WI38 (cell line): ENCODE measurements at regions not wholly inside any gene's neighbourhood (a gene's known extent, or its start where the extent isn't known, plus 50 kb on each side); places are given as distances from the start of the nearest gene placed in this dataset.
"Not testable (repeated sequence)": the region's sequence is repeated elsewhere in the genome, so short reads cannot be mapped to it uniquely, and the experiment has no call there.

Experiments
- H3K4me3 ChIP-seq: 2 replicates; pipeline ENCODE4 v1.5.1; 2011; ENCODE audit warnings: low read depth, mild to moderate bottlenecking, control low read depth, low read length
- TF ChIP-seq, protein P1 (sequence below): IDR thresholded peaks from 2 replicates; pipeline ENCODE4 v1.5.1; 2012; ENCODE audit warnings: low read depth, mild to moderate bottlenecking, control low read depth, low read length

- TF ChIP-seq, protein P1, sequence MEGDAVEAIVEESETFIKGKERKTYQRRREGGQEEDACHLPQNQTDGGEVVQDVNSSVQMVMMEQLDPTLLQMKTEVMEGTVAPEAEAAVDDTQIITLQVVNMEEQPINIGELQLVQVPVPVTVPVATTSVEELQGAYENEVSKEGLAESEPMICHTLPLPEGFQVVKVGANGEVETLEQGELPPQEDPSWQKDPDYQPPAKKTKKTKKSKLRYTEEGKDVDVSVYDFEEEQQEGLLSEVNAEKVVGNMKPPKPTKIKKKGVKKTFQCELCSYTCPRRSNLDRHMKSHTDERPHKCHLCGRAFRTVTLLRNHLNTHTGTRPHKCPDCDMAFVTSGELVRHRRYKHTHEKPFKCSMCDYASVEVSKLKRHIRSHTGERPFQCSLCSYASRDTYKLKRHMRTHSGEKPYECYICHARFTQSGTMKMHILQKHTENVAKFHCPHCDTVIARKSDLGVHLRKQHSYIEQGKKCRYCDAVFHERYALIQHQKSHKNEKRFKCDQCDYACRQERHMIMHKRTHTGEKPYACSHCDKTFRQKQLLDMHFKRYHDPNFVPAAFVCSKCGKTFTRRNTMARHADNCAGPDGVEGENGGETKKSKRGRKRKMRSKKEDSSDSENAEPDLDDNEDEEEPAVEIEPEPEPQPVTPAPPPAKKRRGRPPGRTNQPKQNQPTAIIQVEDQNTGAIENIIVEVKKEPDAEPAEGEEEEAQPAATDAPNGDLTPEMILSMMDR: no peak
- H3K4me3 ChIP-seq: no peak overlapping the region
Observed at GRCh38 chr13:86591862-86592261, 792.6 kb upstream of the SLITRK6 start.

DNA sequence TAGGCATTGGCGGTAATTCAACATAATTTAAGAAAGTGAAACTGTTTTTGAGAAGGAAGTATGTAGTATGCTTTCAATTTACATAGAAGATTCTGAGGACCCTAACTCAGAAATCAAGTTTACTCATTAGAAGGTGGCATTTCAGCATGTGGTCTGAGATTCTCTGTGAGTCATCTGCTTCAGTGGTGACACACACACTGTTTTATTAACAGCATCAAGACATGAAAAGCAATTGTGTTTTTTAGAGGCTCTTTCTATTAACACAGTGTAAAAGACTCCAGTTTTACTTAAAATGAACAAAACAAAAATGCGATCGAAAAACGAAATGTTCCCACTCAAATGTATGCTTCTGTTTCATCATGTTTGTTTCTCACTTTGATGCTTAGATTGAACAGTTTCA is 802.1 kb upstream of the SLITRK6 start:
- TF ChIP-seq, protein P1: no peak
- H3K4me3 ChIP-seq: no peak overlapping the region

DNA sequence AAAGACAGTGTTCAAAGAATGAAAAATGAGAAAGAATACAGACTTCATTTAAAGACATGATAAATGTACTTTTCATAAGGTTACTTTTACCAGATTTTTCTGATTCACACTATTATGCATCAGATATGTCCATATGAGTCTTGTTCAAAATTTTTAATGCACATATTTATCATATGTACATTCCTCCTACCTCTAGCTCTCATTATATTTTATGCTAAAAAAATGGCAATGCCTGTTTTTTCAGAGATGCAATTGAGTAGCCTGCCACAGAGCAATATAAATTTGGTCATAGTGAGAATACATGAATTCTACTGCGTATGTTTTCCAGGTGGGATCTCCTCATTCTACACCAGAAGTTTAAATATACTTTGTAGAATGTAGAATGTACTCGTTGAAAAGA is 807.0 kb upstream of the SLITRK6 start:
- no peak overlapping the region for H3K4me3 ChIP-seq
- TF ChIP-seq, protein P1: no peak

DNA sequence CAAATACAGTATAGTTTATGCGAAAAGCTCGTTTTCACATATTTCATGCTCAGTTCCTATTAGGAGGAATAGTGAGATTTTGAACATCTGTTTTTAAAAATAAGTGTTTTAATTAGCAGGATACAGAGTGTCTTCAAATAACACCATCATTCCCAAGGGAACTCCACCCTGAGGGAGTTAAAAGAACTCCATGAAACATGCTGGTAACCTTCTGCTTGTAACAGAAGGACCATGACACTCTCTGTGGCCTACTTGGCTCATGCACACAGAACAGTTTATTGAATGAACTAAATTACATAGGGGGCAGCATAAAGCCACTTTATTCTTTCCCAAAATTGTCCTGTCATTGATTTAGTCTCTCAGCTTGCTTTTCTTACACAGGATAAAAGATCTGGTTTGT is 809.5 kb upstream of the SLITRK6 start:
- TF ChIP-seq, protein P1: no peak
- H3K4me3 ChIP-seq: no peak overlapping the region

GRCh38 chr13:86633346-86633745 is 834.1 kb upstream of the SLITRK6 start:
- H3K4me3 ChIP-seq: no peak overlapping the region
- TF ChIP-seq, protein P1: no peak

DNA sequence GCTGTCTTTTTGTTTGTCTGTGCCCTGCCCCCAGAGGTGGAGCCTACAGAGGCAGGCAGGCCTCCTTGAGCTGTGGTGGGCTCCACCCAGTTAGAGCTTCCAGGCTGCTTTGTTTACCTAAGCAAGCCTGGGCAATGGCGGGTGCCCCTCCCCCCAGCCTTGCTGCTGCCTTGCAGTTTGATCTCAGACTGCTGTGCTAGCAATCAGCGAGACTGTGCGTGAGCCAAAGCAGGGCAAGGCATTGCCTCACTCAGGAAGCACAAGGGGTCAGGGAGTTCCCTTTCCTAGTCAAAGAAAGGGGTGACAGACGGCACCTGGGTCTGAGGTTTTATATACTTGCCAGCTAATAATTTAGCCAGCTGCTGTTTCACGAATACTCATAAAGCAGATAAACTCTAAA is 852.0 kb upstream of the SLITRK6 start:
- not testable (repeated sequence) for H3K4me3 ChIP-seq

DNA sequence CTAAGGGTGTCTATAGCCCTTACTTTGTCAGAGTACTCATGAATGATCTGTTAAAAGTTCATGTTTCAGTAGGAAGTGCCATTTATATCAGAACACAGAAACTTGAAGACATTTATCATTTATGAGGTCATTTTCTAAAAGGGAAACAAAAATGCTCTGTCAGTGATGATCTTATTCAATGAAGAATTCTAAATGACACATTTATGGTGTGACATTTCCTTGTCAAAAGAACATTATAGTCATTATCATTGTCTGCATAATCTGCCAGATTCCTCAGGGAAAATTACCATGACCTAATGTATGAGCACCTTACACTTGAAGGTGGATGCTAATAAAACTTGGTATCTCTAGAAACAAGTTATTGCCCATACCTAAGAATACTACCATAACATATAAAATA is 853.8 kb upstream of the SLITRK6 start:
- TF ChIP-seq, protein P1: no peak
- no peak overlapping the region for H3K4me3 ChIP-seq

DNA sequence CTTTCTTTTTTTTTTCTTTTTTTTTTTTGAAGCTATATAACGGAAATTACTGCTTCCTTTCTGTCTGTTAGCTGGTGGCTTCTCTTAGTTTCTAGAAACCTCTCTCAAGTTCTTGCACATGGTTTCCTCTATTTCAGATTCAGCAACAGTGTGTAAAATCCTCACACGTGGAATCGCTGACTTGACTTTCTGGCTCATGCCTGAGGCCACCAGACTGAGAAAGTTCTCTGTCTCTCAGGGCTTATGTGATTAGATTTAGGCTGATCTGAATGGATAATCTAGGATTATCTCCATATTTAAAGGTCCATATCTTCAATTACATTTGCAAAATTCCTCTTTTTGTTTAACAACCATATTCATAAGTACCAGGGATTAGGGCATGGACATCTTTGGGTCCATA is 856.3 kb upstream of the SLITRK6 start:
- TF ChIP-seq, protein P1: no peak
- H3K4me3 ChIP-seq: no peak overlapping the region
